HG03565 (cell line): ENCODE measurements at regions not wholly inside any gene's neighbourhood (a gene's known extent, or its start where the extent isn't known, plus 50 kb on each side); places are given as distances from the start of the nearest gene placed in this dataset.
"Not testable (repeated sequence)": the region's sequence is repeated elsewhere in the genome, so short reads cannot be mapped to it uniquely, and the experiment has no call there.

Experiments
- ATAC-seq: cut with Tn5 transposase; IDR thresholded peaks from one replicate; pipeline ENCODE4 v1.9.1; 2021; ENCODE audit warnings: mild to moderate bottlenecking, moderate library complexity; ENCODE audit not compliant: unreplicated experiment

- no peak for ATAC-seq
Observed at GRCh38 chr6:137610702-137611101, 116.5 kb upstream of the OLIG3 start.

DNA sequence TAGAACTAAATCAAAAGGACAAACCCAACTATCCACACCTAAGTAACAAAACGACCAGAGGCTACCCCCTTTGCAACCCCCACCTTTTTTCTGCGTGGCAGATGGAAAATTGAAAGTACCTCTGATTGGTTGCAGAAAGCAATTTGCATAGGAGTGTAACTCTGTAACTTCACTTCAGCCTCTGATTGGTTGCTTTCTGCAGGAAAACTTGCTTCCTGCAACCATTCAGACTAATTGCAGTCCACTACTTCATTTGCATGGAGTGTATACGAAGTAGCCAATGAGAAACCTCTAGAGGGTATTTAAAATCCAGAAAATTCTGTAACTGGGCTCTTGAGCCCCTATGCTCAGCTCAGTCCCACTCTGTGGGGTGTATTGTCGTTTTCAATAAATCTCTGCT lies 129.1 kb upstream of the OLIG3 start:
- ATAC-seq: no peak

DNA sequence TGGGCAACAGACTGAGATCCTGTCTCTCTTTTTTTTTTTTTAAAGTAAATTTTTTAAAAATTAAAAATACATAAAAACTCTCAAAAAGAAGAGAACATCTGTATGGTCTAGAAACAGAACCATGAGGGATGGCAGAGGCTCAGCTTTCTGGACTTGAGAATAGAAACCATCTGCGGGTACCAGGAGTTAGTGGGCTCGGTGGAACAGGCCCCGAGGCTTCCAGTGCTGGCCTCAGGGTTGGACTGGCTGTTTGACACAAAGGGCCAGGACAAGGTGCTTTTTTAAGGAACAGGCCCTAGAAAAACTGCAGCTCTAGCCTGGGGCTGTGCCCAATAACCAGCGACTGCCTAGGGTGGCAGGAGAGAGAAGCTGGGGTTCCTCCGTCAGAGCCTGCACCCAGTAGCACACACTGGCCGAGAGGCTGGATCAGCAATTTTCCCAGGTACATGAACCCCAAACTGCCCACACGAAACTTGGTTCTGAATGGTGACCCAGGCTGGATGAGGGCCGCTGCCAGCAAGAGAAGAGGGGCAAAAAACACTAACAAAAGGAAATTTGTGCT lies 131.0 kb upstream of the OLIG3 start:
- no peak for ATAC-seq

GRCh38 chr6:137625808-137626207 lies 131.6 kb upstream of the OLIG3 start:
- no peak for ATAC-seq

- no peak for ATAC-seq
Observed at GRCh38 chr6:137630666-137631065, 136.5 kb upstream of the OLIG3 start.

GRCh38 chr6:137631323-137631722 lies 137.1 kb upstream of the OLIG3 start:
- peak; percentile 60 for ATAC-seq

DNA sequence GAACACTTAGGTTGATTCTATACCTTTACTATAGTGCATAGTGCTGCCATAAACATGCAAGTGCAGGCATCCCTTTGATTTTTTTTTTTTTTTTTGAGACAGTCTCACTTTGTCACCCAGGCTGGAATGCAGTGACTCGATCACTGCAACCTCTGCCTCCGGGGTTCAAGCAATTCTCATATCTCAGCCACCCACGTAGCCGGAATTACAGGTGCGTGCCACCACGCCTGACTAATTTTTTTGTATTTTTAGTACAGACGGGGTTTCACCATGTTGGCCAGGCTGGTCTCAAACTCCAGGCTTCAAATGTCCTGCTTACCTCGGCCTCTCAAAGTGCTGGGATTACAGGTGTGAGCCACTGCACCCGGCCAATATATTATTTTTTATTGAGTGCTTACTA lies 140.0 kb upstream of the OLIG3 start:
- ATAC-seq: not testable (repeated sequence)

GRCh38 chr6:137637121-137637520 lies 142.9 kb upstream of the OLIG3 start:
- no peak for ATAC-seq

GRCh38 chr6:137638926-137639706 lies 144.9 kb upstream of the OLIG3 start:
- no peak for ATAC-seq

GRCh38 chr6:137640086-137640485 lies 145.9 kb upstream of the OLIG3 start:
- no peak for ATAC-seq

DNA sequence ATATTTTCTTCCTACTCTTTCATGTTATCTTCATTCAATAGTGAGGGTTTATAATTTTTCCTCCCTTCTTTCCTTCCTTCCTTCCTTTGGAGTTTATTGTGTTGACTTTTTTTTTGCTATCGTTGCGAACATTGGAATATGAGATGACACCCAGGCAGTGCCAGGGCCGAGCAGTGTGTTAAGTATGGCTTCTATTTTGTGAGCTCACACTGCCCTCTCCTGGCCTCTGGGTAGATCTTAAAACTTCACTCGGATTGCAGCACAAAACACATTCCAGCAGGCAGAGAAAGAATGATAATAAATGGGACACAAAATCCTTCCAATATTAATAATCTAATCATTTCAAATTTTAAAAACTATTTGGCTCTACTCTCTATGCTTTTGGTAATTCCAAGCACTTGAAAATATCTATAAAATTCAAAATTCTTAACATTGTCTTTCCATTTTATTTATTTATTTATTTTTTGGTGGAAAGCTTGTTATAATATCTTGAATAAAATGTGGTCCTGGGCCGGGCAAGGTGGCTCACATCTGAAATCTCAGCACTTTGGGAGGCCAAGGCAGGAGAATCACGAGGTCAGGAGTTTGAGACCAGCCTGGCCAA lies 147.4 kb upstream of the OLIG3 start:
- no peak for ATAC-seq

DNA sequence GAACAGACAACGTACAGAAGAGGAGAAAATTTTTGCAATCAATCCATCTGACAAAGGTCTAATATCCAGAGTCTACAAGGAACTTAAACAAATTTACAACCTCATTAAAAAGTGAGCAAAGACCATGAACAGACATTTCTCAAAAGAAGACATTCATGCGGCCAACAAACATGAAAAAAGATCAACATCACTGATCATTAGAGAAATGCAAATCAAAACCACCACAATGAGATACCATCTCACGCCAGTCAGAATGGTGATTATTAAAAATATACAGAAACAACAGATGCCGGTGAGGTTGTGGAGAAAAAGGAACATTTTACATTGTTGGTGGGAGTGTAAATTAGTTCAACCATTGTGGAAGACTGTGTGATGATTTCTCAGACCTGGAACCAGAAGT lies 149.0 kb upstream of the OLIG3 start:
- not testable (repeated sequence) for ATAC-seq

- not testable (repeated sequence) for ATAC-seq
Observed at GRCh38 chr6:137643644-137644043, 149.4 kb upstream of the OLIG3 start.

DNA sequence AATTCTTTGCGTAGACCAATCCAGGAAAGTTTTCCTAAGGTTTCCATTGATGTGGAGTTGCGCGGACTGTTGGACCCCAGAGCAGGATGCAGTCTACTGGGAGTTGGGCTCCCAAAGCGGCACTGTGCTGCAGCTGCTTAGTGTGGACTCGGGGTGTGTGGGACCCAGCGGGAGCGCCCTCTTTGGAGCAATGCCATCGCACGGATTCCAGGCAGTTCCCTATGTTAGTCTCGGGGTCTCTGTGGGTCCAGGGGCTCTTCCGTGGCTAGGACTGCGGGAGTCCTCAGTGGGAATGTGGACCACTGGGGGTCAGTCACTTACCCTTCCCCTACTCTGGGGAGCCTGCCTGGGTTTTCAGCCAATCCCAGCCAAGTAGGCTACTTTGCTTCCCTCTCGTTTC lies 151.7 kb upstream of the OLIG3 start:
- no peak for ATAC-seq

DNA sequence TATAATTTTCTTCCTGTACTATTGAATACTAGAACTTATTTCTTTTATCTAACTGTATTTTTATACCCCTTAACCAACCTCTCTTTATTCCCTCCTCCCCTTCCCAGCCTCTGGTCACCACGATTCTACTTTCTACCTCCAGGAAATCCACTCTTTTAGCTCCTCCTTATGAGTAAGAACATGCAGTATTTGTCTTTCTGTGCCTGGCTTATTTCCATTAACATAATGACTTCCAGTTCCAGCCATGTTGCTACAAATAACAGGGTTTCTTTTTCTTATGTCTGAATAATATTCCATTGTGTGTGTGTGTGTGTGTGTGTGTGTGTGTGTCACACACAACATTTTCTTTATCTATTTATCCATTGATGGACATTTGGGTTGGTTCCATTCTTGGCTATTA lies 152.3 kb upstream of the OLIG3 start:
- no peak for ATAC-seq

DNA sequence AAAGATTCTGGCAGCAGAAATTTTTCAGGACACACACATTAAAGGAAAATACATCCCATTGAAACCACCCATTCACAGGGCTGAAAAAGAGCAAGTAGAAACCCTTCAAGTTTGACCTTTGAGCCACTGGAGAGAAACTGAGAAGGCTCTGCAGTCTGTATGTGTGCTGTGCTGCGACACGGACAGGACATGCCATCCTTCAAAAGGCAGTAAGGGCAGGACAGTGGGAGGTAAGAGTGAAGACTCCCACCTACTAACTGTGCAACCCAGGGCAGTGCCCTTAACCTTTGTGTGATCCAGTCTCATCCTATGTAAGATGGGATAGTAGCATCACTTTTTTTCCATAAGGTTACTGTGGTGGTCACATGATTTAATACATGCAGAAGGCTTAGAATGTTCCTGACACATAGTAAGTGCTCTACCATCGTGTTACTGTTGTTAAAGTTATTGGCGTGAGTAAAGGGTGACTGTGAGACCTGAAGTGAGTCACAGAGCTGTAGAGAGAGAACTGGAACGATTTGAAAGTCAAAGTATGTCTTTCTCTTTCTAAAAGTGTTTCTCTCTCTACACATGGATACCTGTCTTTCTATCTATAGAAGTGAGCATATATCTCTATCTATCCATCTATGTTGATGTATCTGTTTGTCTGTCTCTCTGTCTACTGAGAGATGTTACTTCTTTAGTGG lies 153.7 kb upstream of the OLIG3 start:
- ATAC-seq: no peak

DNA sequence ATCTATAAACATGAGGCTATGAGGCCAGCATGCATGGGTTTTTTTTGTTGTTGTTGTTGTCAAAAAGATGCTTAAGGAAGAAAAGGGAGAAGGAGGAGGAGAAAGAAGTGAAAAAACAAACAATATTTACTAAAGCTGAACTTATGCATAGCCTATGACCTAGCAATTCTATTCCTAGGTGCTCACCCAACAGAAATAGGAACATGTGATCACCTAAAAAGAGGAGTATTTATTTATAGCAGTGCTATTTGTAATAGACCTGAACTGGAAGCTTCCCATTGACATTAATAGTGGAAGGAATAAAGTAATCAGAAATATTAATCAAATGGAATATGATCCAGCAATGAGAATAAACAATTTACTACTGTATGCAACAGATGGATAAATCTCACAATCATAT lies 156.5 kb upstream of the OLIG3 start:
- no peak for ATAC-seq

DNA sequence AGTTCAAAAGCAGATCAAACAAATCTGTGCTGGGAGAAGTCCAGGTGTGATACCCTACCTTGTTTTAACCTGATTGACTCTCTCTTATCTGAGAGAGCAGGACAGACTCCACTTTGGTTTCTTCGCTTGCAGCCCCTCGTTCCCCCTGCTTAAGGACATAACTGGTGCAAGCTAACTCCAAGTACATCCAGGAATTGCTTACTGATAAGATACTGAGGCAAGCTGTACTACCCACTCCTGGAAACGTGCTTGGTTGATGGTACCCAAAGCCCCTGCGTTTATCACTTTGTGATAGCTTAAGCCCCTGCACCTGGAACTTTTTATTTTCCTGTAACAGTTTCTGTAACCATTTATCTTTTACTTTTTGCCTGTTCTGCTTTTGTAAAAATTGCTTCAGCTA lies 157.0 kb upstream of the OLIG3 start:
- no peak for ATAC-seq

- no peak for ATAC-seq
Observed at GRCh38 chr6:137651591-137652335, 157.6 kb upstream of the OLIG3 start.

GRCh38 chr6:137652961-137653705 lies 158.9 kb upstream of the OLIG3 start:
- no peak for ATAC-seq
